ENCODE measurements at regions not wholly inside any gene's neighbourhood (a gene's known extent, or its start where the extent isn't known, plus 50 kb on each side); places are given as distances from the start of the nearest gene placed in this dataset.

GRCh38 chr5:50995285-50995942 is 329.0 kb downstream of the PARP8 start:
- TF ChIP-seq ZNF274 (IDR thresholded peaks at IDR 0.05; ENCODE audit: low read depth, low read length) (no peak), SUZ12 (IDR thresholded peaks at IDR 0.05; ENCODE audit: extremely low read depth, insufficient read depth, insufficient read length) (no peak)
